PC-3 (cell line): ENCODE measurements at regions not wholly inside any gene's neighbourhood (a gene's known extent, or its start where the extent isn't known, plus 50 kb on each side); places are given as distances from the start of the nearest gene placed in this dataset.

Experiments used
- ATAC-seq: fragments of 200-7000 bp; cut with Tn5 transposase; 2 replicates; pipeline ENCODE4 v1.9.1; 2020; ENCODE audit warnings: mild to moderate bottlenecking, moderate library complexity
- BruUV-seq: library from RNA; stranded (reverse); fragments of 400-500 nt; replicated peaks from 2 replicates; lab custom pipeline; 2021; lab: Mats Ljungman, UMichigan
- CTCF ChIA-PET: fragments of 300-600 bp; sonication (Branson Sonifier 250); formaldehyde crosslinking; loops from one replicate; lab custom pipeline; 2022; ENCODE audit warnings: antibody characterized with exemption; lab: Charles Lee
- POLR2A ChIA-PET: fragments of 300-600 bp; sonication (Branson Sonifier 250); formaldehyde crosslinking; loops from one replicate; lab custom pipeline; 2022; ENCODE audit warnings: antibody characterized with exemption; ENCODE audit not compliant: unreplicated experiment; lab: Charles Lee
- DNase-seq: peaks from one replicate; pipeline ENCODE4 v3.0.0-alpha.2; 2015
- H2AFZ ChIP-seq: fragments of 300-600 bp; sonication (generic); 2 replicates; pipeline ENCODE4 v1.6.0; 2016; ENCODE audit warnings: antibody characterized with exemption, low read length
- H3F3A ChIP-seq: fragments of 300-600 bp; sonication (generic); one replicate; pipeline ENCODE4 v1.6.0; 2017; ENCODE audit warnings: antibody characterized with exemption, low read length, control low read depth, mild to moderate bottlenecking; ENCODE audit not compliant: unreplicated experiment
- H3K27ac ChIP-seq: fragments of 300-600 bp; sonication (generic); 2 replicates; pipeline ENCODE4 v1.5.1; 2016; ENCODE audit warnings: mild to moderate bottlenecking, low read length
- H3K27me3 ChIP-seq: fragments of 300-600 bp; sonication (generic); 2 replicates; pipeline ENCODE4 v1.6.1; 2016; ENCODE audit warnings: low read length, mixed read lengths
- H3K36me3 ChIP-seq: fragments of 300-600 bp; sonication (generic); 2 replicates; pipeline ENCODE4 v1.6.1; 2016; ENCODE audit warnings: low read depth, mixed run types, low read length, mixed read lengths
- H3K4me1 ChIP-seq: fragments of 300-600 bp; sonication (generic); 2 replicates; pipeline ENCODE4 v1.5.1; 2016; ENCODE audit warnings: low read length; ENCODE audit not compliant: insufficient read depth
- H3K4me2 ChIP-seq: fragments of 300-600 bp; sonication (generic); 2 replicates; pipeline ENCODE4 v1.6.0; 2016; ENCODE audit warnings: low read length
- H3K4me3 ChIP-seq: fragments of 300-600 bp; sonication (generic); 2 replicates; pipeline ENCODE4 v1.5.1; 2016; ENCODE audit warnings: mild to moderate bottlenecking, low read length, mixed read lengths
- H3K79me2 ChIP-seq: fragments of 300-600 bp; sonication (generic); 2 replicates; pipeline ENCODE4 v1.6.1; 2017; ENCODE audit warnings: low read length, mixed read lengths
- H3K9ac ChIP-seq: fragments of 300-600 bp; sonication (generic); 2 replicates; pipeline ENCODE4 v1.6.0; 2016; ENCODE audit warnings: mild to moderate bottlenecking, low read length
- H3K9me2 ChIP-seq: fragments of 300-600 bp; sonication (generic); replicated peaks from 2 replicates; pipeline ENCODE4 v1.6.1; 2016; ENCODE audit warnings: mixed run types, low read length, mixed read lengths
- H3K9me3 ChIP-seq: fragments of 300-600 bp; sonication (generic); 2 replicates; pipeline ENCODE4 v1.6.1; 2016; ENCODE audit warnings: low read length, mixed read lengths
- H4K20me1 ChIP-seq: fragments of 300-600 bp; sonication (generic); 2 replicates; pipeline ENCODE4 v1.6.1; 2016; ENCODE audit warnings: low read length, mixed read lengths
- CTCF ChIP-seq: fragments of 300-600 bp; sonication (generic); conservative IDR thresholded peaks from 2 replicates; pipeline ENCODE4 v1.5.1; 2017; ENCODE audit warnings: antibody characterized with exemption, low read depth, mild to moderate bottlenecking, low read length
- EZH2 ChIP-seq: fragments of 300-600 bp; sonication (generic); IDR thresholded peaks from one replicate; pipeline ENCODE4 v1.6.1; 2017; ENCODE audit warnings: antibody characterized with exemption, mild to moderate bottlenecking, low read length; ENCODE audit not compliant: unreplicated experiment
- EZH2phosphoT487 ChIP-seq: fragments of 300-600 bp; sonication (generic); IDR thresholded peaks from 2 replicates; pipeline ENCODE4 v1.6.1; 2018; ENCODE audit warnings: mild to moderate bottlenecking, antibody characterized with exemption, low read length, borderline replicate concordance
- intact Hi-C: fragments of 100-400 bp; cut with micrococcal nuclease; formaldehyde crosslinking; loops from 2 replicates; pipeline ENCODE4 v1.9.0; 2023

GRCh38 chr1:29513357-29513756 is 277.0 kb downstream of the PTPRU start:
- Histone ChIP-seq H3K4me2 (no peak overlapping the region), H3K4me1 (no peaks in the 10 kb centered on the region), H2AFZ (no peak overlapping the region), H3K36me3 (no peaks in the 10 kb centered on the region), H3K4me3 (no peak overlapping the region), H3K9me3 (no peaks in the 10 kb centered on the region), H3K27ac (no peak overlapping the region), H4K20me1 (no peaks in the 10 kb centered on the region), H3F3A (no peaks in the 10 kb centered on the region), H3K27me3 (0 out of 2 replicates have a peak, but pooled peaks cover 7% of the 10 kb centered on the region), H3K9me2 (no peaks in the 10 kb centered on the region), H3K79me2 (no peaks in the 10 kb centered on the region), H3K9ac (no peak overlapping the region)
- TF ChIP-seq EZH2phosphoT487 (no peak), CTCF (peak; percentile 93)
- POLR2A ChIA-PET: no interaction called here
- no TSS peak for BruUV-seq
- CTCF ChIA-PET: no interaction called here
- peak; percentile 99 for ATAC-seq
- intact Hi-C loops: loop anchor here (1.0 to 10.0 kb wide), 6 partner anchors 57 to 1191 kb away; no protein-coding TSS in a partner anchor
- peak; percentile 85 for DNase-seq

- ChIA-PET CTCF (no interaction called here), POLR2A (no interaction called here)
- TF ChIP-seq EZH2phosphoT487 (no peak), EZH2 (no peak), CTCF (no peak)
- no peak for ATAC-seq
- Histone ChIP-seq H3F3A (no peaks in the 10 kb centered on the region), H3K27ac (no peak overlapping the region), H4K20me1 (no peaks in the 10 kb centered on the region), H3K4me3 (no peak overlapping the region), H3K4me2 (no peak overlapping the region), H3K9me3 (no peaks in the 10 kb centered on the region), H3K4me1 (no peaks in the 10 kb centered on the region), H3K79me2 (no peaks in the 10 kb centered on the region), H3K9me2 (no peaks in the 10 kb centered on the region), H3K27me3 (0 out of 2 replicates have a peak, but pooled peaks cover 7% of the 10 kb centered on the region), H3K9ac (no peak overlapping the region), H3K36me3 (no peaks in the 10 kb centered on the region), H2AFZ (no peak overlapping the region)
- no peak for DNase-seq
- BruUV-seq: no TSS peak
- intact Hi-C loops: loop anchor here (5.0 to 10.0 kb wide), 3 partner anchors 141 to 1193 kb away; no protein-coding TSS in a partner anchor
These were observed 275.1 kb downstream of the PTPRU start for GRCh38 chr1:29511436-29511835.

- BruUV-seq: no TSS peak
- CTCF ChIA-PET: no interaction called here
- TF ChIP-seq EZH2 (no peak), EZH2phosphoT487 (no peak), CTCF (no peak)
These were observed 272.3 kb downstream of the PTPRU start for GRCh38 chr1:29508458-29509107.

More at GRCh38 chr1:29508458-29509107, 272.3 kb downstream of the PTPRU start:
- intact Hi-C loops: no loop called here
- Histone ChIP-seq H3K36me3 (no peaks in the 10 kb centered on the region), H3K79me2 (no peaks in the 10 kb centered on the region), H3K4me3 (no peak overlapping the region), H3K9me3 (no peaks in the 10 kb centered on the region), H2AFZ (no peak overlapping the region), H3F3A (no peaks in the 10 kb centered on the region), H4K20me1 (no peaks in the 10 kb centered on the region), H3K4me1 (no peaks in the 10 kb centered on the region), H3K9me2 (no peaks in the 10 kb centered on the region), H3K4me2 (no peak overlapping the region), H3K9ac (no peak overlapping the region), H3K27me3 (0 out of 2 replicates have a peak, but pooled peaks cover 7% of the 10 kb centered on the region), H3K27ac (no peak overlapping the region)
- ATAC-seq: no peak
- DNase-seq: no peak
- POLR2A ChIA-PET: no interaction called here
